Ishikawa (cell line): ENCODE measurements at regions not wholly inside any gene's neighbourhood (a gene's known extent, or its start where the extent isn't known, plus 50 kb on each side); places are given as distances from the start of the nearest gene placed in this dataset.

Experiments
- CEBPB ChIP-seq: IDR thresholded peaks from 2 replicates; pipeline ENCODE4 v1.6.1; 2012
- CREB1 ChIP-seq: IDR thresholded peaks from 2 replicates; pipeline ENCODE4 v1.6.1; 2012; ENCODE audit warnings: low read depth
- EGR1 ChIP-seq: IDR thresholded peaks from 2 replicates; pipeline ENCODE4 v1.6.1; 2012
- EP300 ChIP-seq: IDR thresholded peaks from 2 replicates; pipeline ENCODE4 v1.6.1; 2012; ENCODE audit warnings: borderline replicate concordance
- FOXM1 ChIP-seq: IDR thresholded peaks from 2 replicates; pipeline ENCODE4 v1.6.1; 2012; ENCODE audit warnings: low read depth, borderline replicate concordance
- NFIC ChIP-seq: IDR thresholded peaks from 2 replicates; pipeline ENCODE4 v1.6.1; 2012
- RAD21 ChIP-seq: IDR thresholded peaks from 2 replicates; pipeline ENCODE4 v1.6.1; 2012; ENCODE audit warnings: low read depth
- REST ChIP-seq: IDR thresholded peaks from 2 replicates; pipeline ENCODE4 v1.6.1; 2012; ENCODE audit warnings: low read depth, mild to moderate bottlenecking
- TAF1 ChIP-seq: IDR thresholded peaks from 2 replicates; pipeline ENCODE4 v1.6.1; 2012; ENCODE audit warnings: low read depth, mild to moderate bottlenecking
- TCF12 ChIP-seq: IDR thresholded peaks from 2 replicates; pipeline ENCODE4 v1.6.1; 2012; ENCODE audit warnings: low read depth
- TEAD4 ChIP-seq: IDR thresholded peaks from 2 replicates; pipeline ENCODE4 v1.6.1; 2012
- YY1 ChIP-seq: IDR thresholded peaks from 2 replicates; pipeline ENCODE4 v1.6.1; 2012; ENCODE audit warnings: low read depth
- ZBTB7A ChIP-seq: IDR thresholded peaks from 2 replicates; pipeline ENCODE4 v1.6.1; 2012; ENCODE audit warnings: low read depth
- TF ChIP-seq, protein P1 (sequence below): IDR thresholded peaks from 2 replicates; pipeline ENCODE4 v1.6.1; 2012
- TF ChIP-seq, protein P2 (sequence below): IDR thresholded peaks from 2 replicates; pipeline ENCODE4 v1.6.1; 2012

- TF ChIP-seq TEAD4 (no peak), TAF1 (no peak), CREB1 (no peak), YY1 (no peak), NFIC (no peak), RAD21 (no peak), ZBTB7A (no peak), REST (no peak), TCF12 (no peak), EGR1 (no peak), CEBPB (no peak), EP300 (no peak), FOXM1 (no peak)
- TF ChIP-seq, protein P1, sequence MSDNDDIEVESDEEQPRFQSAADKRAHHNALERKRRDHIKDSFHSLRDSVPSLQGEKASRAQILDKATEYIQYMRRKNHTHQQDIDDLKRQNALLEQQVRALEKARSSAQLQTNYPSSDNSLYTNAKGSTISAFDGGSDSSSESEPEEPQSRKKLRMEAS: no peak
Observed at GRCh38 chr5:158530115-158530514, 569.6 kb downstream of the EBF1 start.

- TF ChIP-seq RAD21: no peak
Observed at GRCh38 chr5:158529454-158529853, 570.3 kb downstream of the EBF1 start.

- TF ChIP-seq TAF1 (no peak), NFIC (no peak)
Observed at GRCh38 chr5:158525663-158526062, 574.1 kb downstream of the EBF1 start.

GRCh38 chr5:158524070-158524469 lies 575.6 kb downstream of the EBF1 start:
- TF ChIP-seq, protein P1: no peak
- TF ChIP-seq CREB1 (no peak), ZBTB7A (no peak), EP300 (no peak), RAD21 (no peak), NFIC (no peak), EGR1 (no peak), YY1 (no peak)

DNA sequence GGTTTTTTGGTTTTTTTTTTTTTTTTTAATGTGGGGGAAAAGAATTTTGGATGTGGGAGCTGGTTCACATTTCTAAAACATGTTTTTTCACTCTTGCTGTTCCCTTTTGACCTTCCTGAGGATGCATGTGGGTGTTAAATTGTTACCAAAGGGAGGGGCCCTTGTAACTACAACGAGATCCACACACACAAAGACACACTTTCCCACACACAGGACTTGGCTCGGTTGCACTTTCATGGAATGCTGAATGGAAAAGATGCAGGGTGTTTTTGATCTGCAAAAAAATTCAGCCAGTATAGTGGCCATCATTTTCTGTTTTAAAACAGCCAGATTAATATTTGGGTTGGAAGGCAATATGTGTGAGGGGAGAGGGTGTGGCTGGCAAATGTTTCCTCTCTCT lies 576.9 kb downstream of the EBF1 start:
- no peak for TF ChIP-seq EP300
- no peak for TF ChIP-seq CREB1
- no peak for TF ChIP-seq TEAD4
- no peak for TF ChIP-seq FOXM1
- TF ChIP-seq EGR1: no peak
- no peak for TF ChIP-seq ZBTB7A
- TF ChIP-seq TCF12: no peak
- no peak for TF ChIP-seq CEBPB
- no peak for TF ChIP-seq TAF1
- TF ChIP-seq REST: no peak
- TF ChIP-seq, protein P2, sequence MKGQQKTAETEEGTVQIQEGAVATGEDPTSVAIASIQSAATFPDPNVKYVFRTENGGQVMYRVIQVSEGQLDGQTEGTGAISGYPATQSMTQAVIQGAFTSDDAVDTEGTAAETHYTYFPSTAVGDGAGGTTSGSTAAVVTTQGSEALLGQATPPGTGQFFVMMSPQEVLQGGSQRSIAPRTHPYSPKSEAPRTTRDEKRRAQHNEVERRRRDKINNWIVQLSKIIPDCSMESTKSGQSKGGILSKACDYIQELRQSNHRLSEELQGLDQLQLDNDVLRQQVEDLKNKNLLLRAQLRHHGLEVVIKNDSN: no peak
- no peak for TF ChIP-seq YY1
- no peak for TF ChIP-seq NFIC
- TF ChIP-seq, protein P1: no peak

DNA sequence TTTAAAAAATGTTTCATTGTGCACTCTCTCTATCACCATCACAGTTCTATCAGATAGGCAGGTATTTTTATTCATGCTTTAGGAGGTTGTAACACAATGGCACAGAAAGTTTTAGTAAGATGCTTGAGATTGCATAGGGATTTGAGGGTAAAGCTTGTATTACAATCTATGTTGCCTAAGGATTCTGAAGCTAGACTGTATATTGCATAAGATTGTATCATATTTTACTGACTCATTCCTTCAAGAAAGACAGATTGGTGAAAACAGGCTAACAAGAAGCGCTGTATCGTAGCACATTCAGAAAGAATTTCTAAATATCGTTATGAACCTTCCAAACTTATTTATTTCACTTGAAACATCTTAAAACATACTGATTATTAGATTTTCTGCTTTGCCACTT lies 577.7 kb downstream of the EBF1 start:
- TF ChIP-seq TAF1 (no peak), ZBTB7A (no peak), CEBPB (no peak), REST (no peak), FOXM1 (no peak), RAD21 (no peak), EGR1 (no peak), NFIC (no peak), TCF12 (no peak), TEAD4 (no peak), YY1 (no peak)
- TF ChIP-seq, protein P1: no peak
- TF ChIP-seq, protein P2: no peak
